ENCODE measurements at regions not wholly inside any gene's neighbourhood (a gene's known extent, or its start where the extent isn't known, plus 50 kb on each side); places are given as distances from the start of the nearest gene placed in this dataset.

DNA sequence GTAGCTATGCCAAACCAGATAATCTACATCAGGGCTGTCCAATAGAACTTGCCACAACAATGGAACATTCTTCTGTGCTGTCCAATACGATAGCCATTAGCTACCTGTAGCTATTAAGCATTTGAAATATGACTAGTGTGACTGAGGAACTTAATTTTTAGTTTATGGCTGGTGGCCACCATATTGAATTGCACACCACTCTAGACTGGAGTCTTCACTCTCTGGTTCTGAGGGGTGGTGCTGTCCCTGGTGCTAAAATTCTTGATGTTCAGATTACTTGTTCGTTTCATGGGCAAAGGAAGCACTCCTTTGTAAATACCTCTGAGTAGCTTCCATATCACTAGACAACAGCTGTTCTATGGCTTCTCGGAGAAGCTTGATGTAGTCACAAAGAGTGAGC is 296.6 kb downstream of the NPIPA8 start:
- Mint-ChIP-seq H3K27me3 (ENCODE audit: insufficient read depth) (peaks cover 3% of the 10 kb centered on the region), H3K4me3 (no peak overlapping the region), H3K4me1 (ENCODE audit: low read depth) (no peaks in the 10 kb centered on the region), H3K9me3 (no peaks in the 10 kb centered on the region), H3K36me3 (ENCODE audit: low read depth) (no peaks in the 10 kb centered on the region), H3K27ac (no peak overlapping the region)
- intact Hi-C loops (cut with micrococcal nuclease), result no loop called here
- no peak for DNase-seq (ENCODE audit: low spot score)

DNA sequence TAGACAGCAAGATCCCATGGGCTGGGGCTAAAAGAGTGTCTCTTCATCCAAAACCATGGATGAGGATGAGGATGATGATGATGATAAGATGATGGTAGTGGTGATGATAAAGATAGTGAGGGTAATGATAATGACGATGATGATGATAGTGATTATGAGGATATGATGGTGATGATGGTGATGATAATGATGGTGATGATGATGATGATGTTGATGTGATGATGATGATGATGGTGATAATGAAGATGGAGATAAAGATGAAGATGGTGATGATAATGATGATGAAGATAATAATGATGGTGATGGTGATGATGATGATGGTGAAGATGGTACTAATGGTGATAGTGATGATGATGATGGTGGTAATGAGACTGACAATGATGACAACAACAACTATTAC is 299.5 kb downstream of the NPIPA8 start:
- no peak overlapping the region for H3K4me3 Mint-ChIP-seq
- intact Hi-C loops (cut with micrococcal nuclease), result no loop called here
- no peaks in the 10 kb centered on the region for H3K9me3 Mint-ChIP-seq
- no peak overlapping the region for H3K27ac Mint-ChIP-seq
- no peaks in the 10 kb centered on the region for H3K4me1 Mint-ChIP-seq (ENCODE audit: low read depth)
- no peaks in the 10 kb centered on the region for H3K36me3 Mint-ChIP-seq (ENCODE audit: low read depth)
- DNase-seq (ENCODE audit: low spot score), result no peak
- peaks cover 3% of the 10 kb centered on the region for H3K27me3 Mint-ChIP-seq (ENCODE audit: insufficient read depth)

DNA sequence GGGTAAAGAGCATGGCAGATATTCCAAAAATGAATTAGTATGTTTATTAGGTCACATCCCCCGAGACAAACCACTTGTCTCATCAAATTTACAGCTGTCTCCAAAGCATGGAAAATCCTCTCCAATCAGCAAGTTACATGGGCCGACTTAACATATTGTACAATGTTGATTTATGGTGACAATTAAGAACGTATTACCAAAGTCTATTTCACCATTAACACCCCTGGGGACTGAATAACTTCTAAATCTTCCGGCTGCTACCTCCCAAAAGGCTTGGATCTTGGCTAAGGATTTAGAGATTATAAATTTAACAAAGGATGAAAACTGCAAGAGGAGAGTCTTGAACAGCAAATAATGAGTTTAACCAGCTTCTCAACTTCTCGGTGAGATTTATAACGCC is 311.9 kb downstream of the NPIPA8 start:
- intact Hi-C loops (cut with micrococcal nuclease), result no loop called here
- Mint-ChIP-seq H3K27ac (no peak overlapping the region), H3K4me3 (no peak overlapping the region), H3K4me1 (ENCODE audit: low read depth) (no peaks in the 10 kb centered on the region), H3K27me3 (ENCODE audit: insufficient read depth) (no peaks in the 10 kb centered on the region), H3K9me3 (no peaks in the 10 kb centered on the region), H3K36me3 (ENCODE audit: low read depth) (no peaks in the 10 kb centered on the region)
- DNase-seq (ENCODE audit: low spot score), result no peak

DNA sequence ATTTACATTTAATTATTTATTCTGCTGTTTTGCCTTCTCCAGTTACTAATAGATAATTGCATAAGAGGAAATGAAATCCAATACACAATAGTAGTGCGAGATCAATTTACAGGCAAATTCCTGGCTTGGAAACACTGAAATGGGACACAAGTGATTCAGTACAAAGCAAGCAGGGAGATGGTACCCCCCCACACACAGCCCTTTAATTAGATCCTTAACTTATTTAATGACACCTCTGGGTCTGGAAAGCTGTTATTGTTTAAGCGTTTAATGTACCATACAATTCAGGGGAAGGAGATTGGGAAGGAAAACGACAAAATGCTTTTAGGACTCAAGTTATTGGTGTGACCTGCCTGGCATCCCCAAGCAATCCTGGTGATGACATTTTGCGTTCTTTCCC is 318.2 kb downstream of the NPIPA8 start:
- intact Hi-C loops (cut with micrococcal nuclease), result no loop called here
- Mint-ChIP-seq H3K4me1 (ENCODE audit: low read depth) (no peaks in the 10 kb centered on the region), H3K27me3 (ENCODE audit: insufficient read depth) (peaks cover 1% of the 10 kb centered on the region), H3K9me3 (no peaks in the 10 kb centered on the region), H3K4me3 (no peak overlapping the region), H3K36me3 (ENCODE audit: low read depth) (no peaks in the 10 kb centered on the region), H3K27ac (no peak overlapping the region)
- DNase-seq (ENCODE audit: low spot score), result no peak

DNA sequence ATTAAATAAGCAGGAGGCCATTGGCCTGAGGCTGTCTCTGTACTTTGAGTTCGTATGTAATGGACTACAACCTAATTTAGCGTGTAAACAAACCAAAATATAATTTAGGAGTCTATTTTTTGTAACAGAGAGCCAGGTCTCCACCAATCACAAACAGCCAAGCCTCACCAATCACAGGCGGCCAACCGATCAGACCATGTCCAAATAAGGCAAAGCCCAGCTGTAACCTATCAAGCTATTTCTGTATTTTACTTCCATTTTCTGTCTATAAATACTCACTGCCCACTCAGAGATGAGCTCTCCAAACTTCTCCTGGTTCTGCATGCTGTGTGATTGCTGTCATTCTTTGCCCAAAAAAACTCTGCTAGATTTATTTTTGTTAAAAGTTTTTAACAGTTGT is 322.7 kb downstream of the NPIPA8 start:
- no peaks in the 10 kb centered on the region for H3K4me1 Mint-ChIP-seq (ENCODE audit: low read depth)
- intact Hi-C loops (cut with micrococcal nuclease), result no loop called here
- no peaks in the 10 kb centered on the region for H3K9me3 Mint-ChIP-seq

DNA sequence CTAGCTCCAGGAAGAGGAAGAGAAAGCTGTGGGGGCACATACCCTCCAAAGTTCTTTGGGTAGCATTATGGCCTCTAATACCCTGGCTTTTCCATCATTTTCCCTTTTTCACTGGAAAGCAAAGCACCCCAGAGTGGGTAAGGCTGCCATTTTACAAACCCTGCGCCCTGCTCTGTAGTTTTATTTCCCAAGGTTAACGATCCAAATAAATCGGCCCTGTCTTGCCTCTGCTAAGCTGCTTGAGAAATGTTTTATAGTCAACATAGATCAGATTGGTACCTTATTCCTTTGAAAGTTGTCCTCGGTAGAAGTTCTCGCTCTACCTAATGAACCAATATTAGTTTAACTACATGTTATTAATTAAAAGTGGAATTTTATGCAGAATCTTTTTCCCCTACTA is 328.2 kb downstream of the NPIPA8 start:
- Mint-ChIP-seq H3K9me3 (no peaks in the 10 kb centered on the region), H3K27ac (no peak overlapping the region), H3K36me3 (ENCODE audit: low read depth) (no peaks in the 10 kb centered on the region), H3K4me1 (ENCODE audit: low read depth) (no peaks in the 10 kb centered on the region), H3K27me3 (ENCODE audit: insufficient read depth) (peaks cover 2% of the 10 kb centered on the region), H3K4me3 (no peak overlapping the region)
- intact Hi-C loops (cut with micrococcal nuclease), result no loop called here
- no peak for DNase-seq (ENCODE audit: low spot score)

More for the DNA sequence above, 322.7 kb downstream of the NPIPA8 start:
- no peaks in the 10 kb centered on the region for H3K36me3 Mint-ChIP-seq (ENCODE audit: low read depth)
- H3K27me3 Mint-ChIP-seq (ENCODE audit: insufficient read depth), result peaks cover 4% of the 10 kb centered on the region
- DNase-seq (ENCODE audit: low spot score), result no peak
- no peak overlapping the region for H3K27ac Mint-ChIP-seq
- no peak overlapping the region for H3K4me3 Mint-ChIP-seq

DNA sequence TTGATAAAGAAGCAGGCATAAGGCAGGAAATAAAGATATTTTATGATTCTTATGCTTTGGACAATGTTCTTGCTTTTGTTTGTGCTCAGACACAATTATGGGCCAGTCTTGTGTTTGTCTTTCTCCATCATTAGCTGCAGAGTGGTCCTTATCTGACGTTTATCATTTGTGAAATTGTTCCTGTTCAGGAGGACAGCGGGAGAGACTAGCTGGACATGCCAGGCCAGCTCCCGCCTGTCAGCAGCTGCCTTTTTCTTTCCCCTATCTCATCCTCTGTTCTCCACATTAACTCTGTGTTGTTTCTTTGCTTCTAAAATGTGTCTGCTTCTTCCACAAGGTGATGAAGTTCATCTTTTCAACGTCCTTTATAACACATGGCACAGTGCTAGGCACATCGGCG is 333.5 kb downstream of the NPIPA8 start:
- Mint-ChIP-seq H3K27me3 (ENCODE audit: insufficient read depth) (no peaks in the 10 kb centered on the region), H3K4me1 (ENCODE audit: low read depth) (no peaks in the 10 kb centered on the region), H3K36me3 (ENCODE audit: low read depth) (no peaks in the 10 kb centered on the region), H3K27ac (no peak overlapping the region), H3K4me3 (no peak overlapping the region), H3K9me3 (no peaks in the 10 kb centered on the region)
- DNase-seq (ENCODE audit: low spot score), result no peak
- intact Hi-C loops (cut with micrococcal nuclease), result no loop called here

DNA sequence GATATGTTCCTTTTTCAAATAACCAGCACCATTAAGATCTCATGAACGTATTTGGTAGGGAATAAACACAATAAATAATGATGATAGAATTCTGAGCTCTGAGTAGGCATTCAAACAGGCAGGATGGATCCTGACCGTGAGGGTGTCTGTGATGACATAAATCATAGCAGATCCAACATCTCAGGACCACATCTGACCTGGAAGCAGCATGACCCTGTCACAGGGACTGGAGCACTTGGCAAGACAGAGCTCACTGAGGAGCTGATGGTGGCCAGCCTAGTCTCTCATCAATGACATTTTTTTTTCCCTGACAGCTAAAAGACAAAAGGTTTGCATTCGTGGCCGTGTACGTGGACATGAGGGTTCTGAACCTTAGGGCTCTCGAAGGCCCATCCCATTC is 337.5 kb downstream of the NPIPA8 start:
- Mint-ChIP-seq H3K27me3 (ENCODE audit: insufficient read depth) (no peaks in the 10 kb centered on the region), H3K4me1 (ENCODE audit: low read depth) (no peaks in the 10 kb centered on the region), H3K9me3 (no peaks in the 10 kb centered on the region), H3K4me3 (no peak overlapping the region), H3K27ac (no peak overlapping the region), H3K36me3 (ENCODE audit: low read depth) (no peaks in the 10 kb centered on the region)
- DNase-seq (ENCODE audit: low spot score), result no peak
- intact Hi-C loops (cut with micrococcal nuclease), result no loop called here

DNA sequence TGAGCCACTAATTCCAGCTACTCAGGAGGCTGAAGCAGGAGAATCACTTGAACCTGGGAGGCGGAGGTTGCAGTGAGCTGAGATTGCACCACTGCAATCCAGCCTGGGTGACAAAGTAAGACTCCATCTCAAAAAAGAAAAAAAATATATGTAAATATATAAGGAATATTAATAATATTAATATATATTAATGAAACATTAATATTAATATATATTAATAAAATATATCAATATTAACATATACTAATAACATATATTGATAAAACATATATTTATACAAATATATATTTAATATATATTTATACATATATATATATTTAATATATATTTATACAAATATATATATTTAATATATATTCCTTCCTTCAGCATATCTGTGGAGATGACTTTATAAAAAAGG is 338.0 kb downstream of the NPIPA8 start:
- no peaks in the 10 kb centered on the region for H3K36me3 Mint-ChIP-seq (ENCODE audit: low read depth)
- intact Hi-C loops (cut with micrococcal nuclease), result no loop called here
- H3K27me3 Mint-ChIP-seq (ENCODE audit: insufficient read depth), result no peaks in the 10 kb centered on the region
- H3K9me3 Mint-ChIP-seq, result no peaks in the 10 kb centered on the region
- no peak for DNase-seq (ENCODE audit: low spot score)
- no peaks in the 10 kb centered on the region for H3K4me1 Mint-ChIP-seq (ENCODE audit: low read depth)
- no peak overlapping the region for H3K27ac Mint-ChIP-seq
- H3K4me3 Mint-ChIP-seq, result no peak overlapping the region

DNA sequence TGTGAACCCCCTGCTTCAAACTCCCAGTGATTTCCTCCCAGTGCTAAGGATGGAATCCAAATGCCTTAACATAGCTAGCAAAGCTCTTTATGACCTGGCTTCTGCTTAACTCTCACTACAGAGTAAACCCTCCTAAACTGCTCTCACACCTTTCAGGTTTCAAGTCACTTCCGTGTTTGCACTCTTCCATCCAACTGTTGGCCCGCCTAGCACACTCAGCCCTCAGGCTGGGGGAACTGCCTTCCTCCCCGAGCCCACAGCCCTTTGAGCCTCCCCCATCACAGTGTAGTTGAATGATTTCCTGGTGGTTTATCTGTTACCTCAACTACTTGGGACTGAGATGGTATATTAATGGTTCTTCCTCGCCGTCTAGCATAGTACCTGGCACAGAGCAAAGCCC is 342.5 kb downstream of the NPIPA8 start:
- DNase-seq (ENCODE audit: low spot score), result no peak
- Mint-ChIP-seq H3K4me3 (no peak overlapping the region), H3K36me3 (ENCODE audit: low read depth) (no peaks in the 10 kb centered on the region), H3K27ac (no peak overlapping the region), H3K9me3 (no peaks in the 10 kb centered on the region), H3K27me3 (ENCODE audit: insufficient read depth) (no peaks in the 10 kb centered on the region), H3K4me1 (ENCODE audit: low read depth) (no peaks in the 10 kb centered on the region)
- intact Hi-C loops (cut with micrococcal nuclease), result no loop called here

DNA sequence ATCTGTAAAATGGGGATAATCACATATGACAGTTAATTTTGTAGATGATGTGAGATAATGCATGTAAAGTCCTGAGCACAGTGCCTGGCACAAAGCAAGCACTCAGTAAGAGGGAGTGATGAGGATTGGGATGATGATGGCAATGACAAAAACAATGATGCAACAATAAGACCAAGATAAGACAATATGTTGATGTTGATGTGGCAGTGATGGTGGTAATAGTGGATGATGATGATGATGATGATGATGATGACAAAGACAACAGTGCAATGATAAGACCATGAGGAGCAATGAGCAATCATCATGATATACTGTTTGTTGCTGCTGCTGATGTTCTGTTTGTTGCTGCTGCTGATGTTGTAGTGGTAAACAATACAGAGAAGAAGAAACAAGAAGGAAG is 344.1 kb downstream of the NPIPA8 start:
- Mint-ChIP-seq H3K36me3 (ENCODE audit: low read depth) (no peaks in the 10 kb centered on the region), H3K27ac (no peak overlapping the region), H3K4me1 (ENCODE audit: low read depth) (no peaks in the 10 kb centered on the region), H3K9me3 (no peaks in the 10 kb centered on the region), H3K27me3 (ENCODE audit: insufficient read depth) (no peaks in the 10 kb centered on the region), H3K4me3 (no peak overlapping the region)
- intact Hi-C loops (cut with micrococcal nuclease), result no loop called here
- no peak for DNase-seq (ENCODE audit: low spot score)

DNA sequence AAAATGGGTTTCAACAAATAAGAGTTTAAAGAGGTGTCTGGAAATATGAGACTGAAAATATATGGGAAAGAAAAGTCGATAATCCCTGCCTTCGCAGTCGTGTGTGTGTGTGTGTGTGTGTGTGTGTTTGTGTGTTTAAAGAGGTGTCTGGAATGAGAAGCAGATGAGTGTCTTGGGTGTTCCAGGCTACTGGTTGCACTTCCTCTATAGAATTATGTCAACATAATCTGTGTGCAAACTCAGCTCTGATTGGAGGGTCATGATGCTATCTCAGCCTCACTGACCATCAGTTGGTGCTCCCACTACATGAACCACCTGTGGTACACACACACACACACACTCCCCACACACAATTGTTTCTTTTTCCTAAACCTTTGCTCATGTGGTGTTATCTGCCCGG is 347.3 kb downstream of the NPIPA8 start:
- Mint-ChIP-seq H3K27ac (no peak overlapping the region), H3K4me3 (no peak overlapping the region), H3K9me3 (no peaks in the 10 kb centered on the region), H3K27me3 (ENCODE audit: insufficient read depth) (no peaks in the 10 kb centered on the region), H3K4me1 (ENCODE audit: low read depth) (no peaks in the 10 kb centered on the region), H3K36me3 (ENCODE audit: low read depth) (no peaks in the 10 kb centered on the region)
- DNase-seq (ENCODE audit: low spot score), result no peak
- intact Hi-C loops (cut with micrococcal nuclease), result no loop called here

DNA sequence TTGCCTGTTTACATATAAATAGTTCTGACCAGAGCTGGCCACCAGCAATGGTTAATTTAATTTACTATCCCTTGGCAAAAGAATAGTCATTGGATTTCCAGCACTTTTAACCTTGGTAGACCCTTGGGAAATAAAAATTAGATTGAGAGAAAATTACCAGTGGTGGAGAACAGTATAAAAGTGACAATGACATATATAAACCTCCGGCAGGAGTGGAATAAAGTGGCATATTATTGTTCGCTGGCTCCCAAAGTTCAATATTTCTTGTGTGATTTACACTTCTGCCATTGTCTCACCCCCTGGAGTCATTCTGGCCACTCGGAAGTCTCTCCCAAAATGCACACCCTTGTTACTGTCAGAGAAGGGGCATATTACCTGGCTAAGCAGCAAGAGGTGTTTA is 347.7 kb downstream of the NPIPA8 start:
- Mint-ChIP-seq H3K36me3 (ENCODE audit: low read depth) (no peaks in the 10 kb centered on the region), H3K9me3 (no peaks in the 10 kb centered on the region), H3K4me1 (ENCODE audit: low read depth) (no peaks in the 10 kb centered on the region), H3K27ac (no peak overlapping the region), H3K27me3 (ENCODE audit: insufficient read depth) (no peaks in the 10 kb centered on the region), H3K4me3 (no peak overlapping the region)
- no peak for DNase-seq (ENCODE audit: low spot score)
- intact Hi-C loops (cut with micrococcal nuclease), result no loop called here

DNA sequence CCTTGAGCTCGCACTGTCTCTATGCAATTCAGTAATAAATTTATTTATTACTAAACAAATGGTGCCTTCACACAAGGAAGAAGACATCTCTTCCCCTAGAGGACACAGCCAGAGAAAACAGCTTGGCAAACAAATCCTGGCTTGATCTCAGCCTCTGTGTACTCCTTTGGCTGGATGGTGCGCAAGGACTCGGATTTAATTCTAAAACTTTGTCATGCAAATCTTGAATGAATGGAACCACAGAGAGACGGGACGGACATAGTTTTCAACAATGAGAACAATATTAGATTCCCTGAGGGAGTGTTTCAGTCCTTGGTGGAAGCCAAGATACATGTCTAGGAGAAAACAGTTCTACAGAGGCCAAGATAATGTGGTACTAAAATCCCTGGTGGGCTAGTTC is 349.5 kb downstream of the NPIPA8 start:
- intact Hi-C loops (cut with micrococcal nuclease), result no loop called here
- Mint-ChIP-seq H3K4me3 (no peak overlapping the region), H3K36me3 (ENCODE audit: low read depth) (no peaks in the 10 kb centered on the region), H3K4me1 (ENCODE audit: low read depth) (no peaks in the 10 kb centered on the region), H3K27ac (no peak overlapping the region), H3K9me3 (no peaks in the 10 kb centered on the region), H3K27me3 (ENCODE audit: insufficient read depth) (no peaks in the 10 kb centered on the region)
- DNase-seq (ENCODE audit: low spot score), result no peak

All from activated T-helper 1 cell treated with anti-CD3 and anti-CD28 coated beads, Interleukin-12 subunit alpha, Interleukin-12 subunit beta, Interleukin-2, Interleukin-4 antibody, amounts not matched to agents 30 ng/mL and 10 ng/mL and 1 ng/mL, durations not matched to agents 14 hours and 24 hours and 36 hours (primary cell).